Activated T-helper 17 cell treated with anti-CD3 and anti-CD28 coated beads, Interleukin-2, amount 50 U/mL, for 72 hours (primary cell): ENCODE measurements at regions not wholly inside any gene's neighbourhood (a gene's known extent, or its start where the extent isn't known, plus 50 kb on each side); places are given as distances from the start of the nearest gene placed in this dataset.
A peak's percentile ranks its signal among the peaks of the same experiment; 100 is the strongest.
"Not testable (repeated sequence)": the region's sequence is repeated elsewhere in the genome, so short reads cannot be mapped to it uniquely, and the experiment has no call there.

Experiments
- ATAC-seq: fragments of 150-1000 bp; cut with Tn5 transposase; replicated peaks from 2 replicates; pipeline ENCODE4 v1.10.0; 2021; ENCODE audit warnings: mild to moderate bottlenecking, moderate library complexity
- H3K27ac Mint-ChIP-seq: one replicate; pipeline ENCODE4 v1.8.0; 2022; ENCODE audit warnings: mixed read lengths
- H3K27me3 Mint-ChIP-seq: one replicate; pipeline ENCODE4 v1.8.0; 2022; ENCODE audit warnings: mixed read lengths
- H3K36me3 Mint-ChIP-seq: one replicate; pipeline ENCODE4 v1.8.0; 2022; ENCODE audit warnings: low read depth, mild to moderate bottlenecking, mixed read lengths
- H3K4me1 Mint-ChIP-seq: one replicate; pipeline ENCODE4 v1.8.0; 2022; ENCODE audit warnings: mixed read lengths
- H3K4me3 Mint-ChIP-seq: one replicate; pipeline ENCODE4 v1.8.0; 2022; ENCODE audit warnings: mild to moderate bottlenecking, mixed read lengths
- H3K9me3 Mint-ChIP-seq: one replicate; pipeline ENCODE4 v1.8.0; 2022; ENCODE audit warnings: mixed read lengths

DNA sequence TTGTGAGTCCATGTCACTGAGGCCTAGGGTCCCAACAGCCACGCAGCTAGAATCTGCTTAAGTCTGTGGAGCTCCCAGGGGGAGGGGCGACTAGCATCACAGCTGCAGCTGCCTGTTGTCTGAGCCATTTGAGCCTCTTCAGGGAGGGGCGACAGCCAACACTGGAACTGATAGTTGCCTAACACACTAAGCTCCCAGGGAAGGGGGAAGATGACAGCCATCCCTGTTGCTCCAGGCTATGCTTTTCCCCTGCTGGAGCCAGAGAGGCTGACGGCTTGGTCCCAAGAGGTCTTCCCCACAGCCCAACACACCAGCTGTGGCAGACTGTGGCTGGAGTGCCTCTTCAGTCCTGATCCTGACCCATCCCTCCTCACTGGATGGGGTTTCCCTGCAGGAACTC is 817.5 kb downstream of the NXPH1 start:
- H3K9me3 Mint-ChIP-seq: peaks cover 9% of the 10 kb centered on the region
- no peak overlapping the region for H3K4me3 Mint-ChIP-seq
- H3K4me1 Mint-ChIP-seq: no peaks in the 10 kb centered on the region
- no peaks in the 10 kb centered on the region for H3K27me3 Mint-ChIP-seq
- no peaks in the 10 kb centered on the region for H3K36me3 Mint-ChIP-seq
- no peak overlapping the region for H3K27ac Mint-ChIP-seq
- no peak for ATAC-seq

DNA sequence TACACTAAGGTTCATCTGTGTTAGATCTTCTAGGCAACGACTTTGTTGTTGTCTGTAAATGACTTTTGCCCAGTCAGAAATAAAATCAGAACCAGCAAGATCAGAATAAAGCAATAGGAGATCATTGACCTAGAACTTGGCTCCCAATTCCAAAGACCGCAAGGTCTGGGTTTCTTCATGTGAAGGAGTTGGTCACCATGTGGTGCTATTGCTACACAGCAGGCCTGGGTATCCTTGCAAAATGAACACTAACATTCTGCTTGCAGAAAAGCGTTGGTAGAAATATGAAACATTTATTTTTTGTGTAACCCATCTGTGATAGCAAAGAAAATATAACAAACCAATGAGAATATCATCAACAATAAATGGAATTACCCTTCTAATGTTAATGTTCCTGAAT is 831.0 kb downstream of the NXPH1 start:
- no peak overlapping the region for H3K4me3 Mint-ChIP-seq
- H3K27me3 Mint-ChIP-seq: no peaks in the 10 kb centered on the region
- H3K4me1 Mint-ChIP-seq: no peaks in the 10 kb centered on the region
- H3K9me3 Mint-ChIP-seq: peaks cover 13% of the 10 kb centered on the region
- no peak for ATAC-seq
- no peaks in the 10 kb centered on the region for H3K36me3 Mint-ChIP-seq
- no peak overlapping the region for H3K27ac Mint-ChIP-seq

DNA sequence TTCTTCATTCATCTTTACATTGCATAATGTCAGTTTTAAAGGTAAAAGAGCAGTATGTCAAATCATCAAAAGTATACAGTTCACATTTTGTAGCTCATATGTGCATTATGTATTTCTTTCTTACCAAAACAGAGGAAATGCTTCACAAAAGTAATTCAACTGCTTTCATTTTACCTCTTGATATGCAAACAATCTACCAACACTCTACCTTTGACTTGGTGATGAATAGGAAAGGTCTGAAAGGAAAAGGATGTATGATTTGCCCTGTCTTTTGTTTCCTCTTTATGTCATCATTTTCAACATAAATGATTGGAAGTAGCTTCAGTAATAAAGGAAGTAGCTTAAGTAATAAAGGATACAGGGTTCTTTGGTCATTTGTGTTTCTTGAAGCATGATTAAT is 846.7 kb downstream of the NXPH1 start:
- ATAC-seq: no peak
- Mint-ChIP-seq H3K36me3 (no peaks in the 10 kb centered on the region), H3K9me3 (peaks cover 3% of the 10 kb centered on the region), H3K4me3 (no peak overlapping the region), H3K27ac (no peak overlapping the region), H3K4me1 (no peaks in the 10 kb centered on the region), H3K27me3 (no peaks in the 10 kb centered on the region)

DNA sequence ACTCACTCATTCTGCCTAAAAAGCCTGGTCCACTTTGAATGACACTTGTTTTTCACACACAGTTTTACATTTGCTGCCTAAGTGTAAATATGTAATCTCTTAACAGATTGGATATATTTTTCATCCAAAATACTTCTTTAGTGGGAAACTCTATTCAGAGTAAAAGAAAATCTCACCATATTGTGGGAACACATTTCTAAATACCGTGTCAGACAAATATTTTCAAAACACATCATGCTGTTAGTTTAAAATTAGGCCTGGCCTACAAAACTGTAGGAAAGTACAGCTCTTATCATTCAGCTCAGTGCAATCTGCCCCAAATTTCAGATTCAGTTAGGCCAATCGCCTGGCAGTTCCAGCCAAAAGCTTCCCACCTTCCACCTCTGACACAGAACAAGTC is 849.8 kb downstream of the NXPH1 start:
- Mint-ChIP-seq H3K4me1 (no peaks in the 10 kb centered on the region), H3K27ac (no peak overlapping the region), H3K36me3 (no peaks in the 10 kb centered on the region), H3K4me3 (no peak overlapping the region), H3K9me3 (peaks cover 3% of the 10 kb centered on the region), H3K27me3 (no peaks in the 10 kb centered on the region)
- ATAC-seq: no peak

DNA sequence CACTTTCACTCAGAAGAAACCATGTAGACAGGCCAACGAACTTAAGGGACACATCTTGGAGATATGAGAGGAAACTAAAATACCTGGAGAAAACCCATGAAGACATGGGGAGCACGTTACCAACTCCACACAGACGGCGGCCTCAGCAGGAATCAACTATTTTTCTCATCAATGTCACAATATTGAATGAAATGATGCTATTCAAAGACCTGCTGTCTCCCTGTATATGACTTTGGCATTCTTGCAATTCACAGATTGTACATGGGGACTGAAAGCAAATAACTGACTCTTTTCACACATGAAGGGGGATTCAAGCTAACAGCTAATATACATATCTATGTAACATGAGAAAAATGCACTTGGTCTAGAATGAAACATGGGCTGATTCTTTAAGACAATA is 869.0 kb downstream of the NXPH1 start:
- H3K4me3 Mint-ChIP-seq: no peak overlapping the region
- no peaks in the 10 kb centered on the region for H3K36me3 Mint-ChIP-seq
- ATAC-seq: no peak
- H3K27me3 Mint-ChIP-seq: no peaks in the 10 kb centered on the region
- no peaks in the 10 kb centered on the region for H3K4me1 Mint-ChIP-seq
- H3K9me3 Mint-ChIP-seq: peaks cover 6% of the 10 kb centered on the region
- no peak overlapping the region for H3K27ac Mint-ChIP-seq

DNA sequence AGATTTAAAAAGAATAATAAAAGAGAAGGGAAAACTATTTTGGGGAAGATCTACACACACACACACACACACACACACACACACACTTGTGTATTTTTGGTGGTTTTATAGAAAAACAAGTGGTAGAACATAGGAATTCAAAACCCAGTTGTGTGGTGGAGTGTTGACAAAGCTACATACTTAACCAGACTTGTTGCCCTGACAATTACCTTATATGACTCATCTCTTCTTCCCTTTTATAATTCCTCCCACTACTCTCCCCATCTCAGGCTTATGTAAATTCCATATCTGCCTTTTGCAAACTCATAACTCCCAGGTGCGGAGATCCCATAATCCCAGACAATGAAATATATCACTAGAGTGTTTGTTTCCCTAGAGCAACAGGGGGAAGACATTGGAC is 873.7 kb downstream of the NXPH1 start:
- no peaks in the 10 kb centered on the region for H3K4me1 Mint-ChIP-seq
- H3K27ac Mint-ChIP-seq: no peak overlapping the region
- no peak overlapping the region for H3K4me3 Mint-ChIP-seq
- H3K36me3 Mint-ChIP-seq: no peaks in the 10 kb centered on the region
- ATAC-seq: no peak
- H3K9me3 Mint-ChIP-seq: peaks cover 6% of the 10 kb centered on the region
- H3K27me3 Mint-ChIP-seq: no peaks in the 10 kb centered on the region

DNA sequence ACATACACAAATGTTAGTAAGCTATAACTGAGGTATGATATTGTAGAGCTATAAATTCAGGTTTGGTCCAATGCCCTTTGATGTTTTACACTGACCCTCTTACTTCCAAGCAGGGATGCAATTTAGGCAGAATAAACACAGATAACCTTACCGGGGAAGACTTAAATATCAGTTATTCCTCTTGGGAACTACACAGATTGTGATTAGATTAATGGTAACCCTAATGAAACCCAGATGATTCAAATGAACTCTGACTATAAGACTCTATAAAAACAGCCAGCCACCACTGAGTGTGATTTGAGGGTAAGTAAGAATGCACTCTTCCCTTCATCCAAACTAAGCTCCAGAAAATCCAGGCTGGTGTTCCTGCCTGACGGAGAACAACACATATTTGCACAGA is 891.1 kb downstream of the NXPH1 start:
- H3K36me3 Mint-ChIP-seq: no peaks in the 10 kb centered on the region
- ATAC-seq: no peak
- H3K4me3 Mint-ChIP-seq: no peak overlapping the region
- H3K9me3 Mint-ChIP-seq: peaks cover 20% of the 10 kb centered on the region
- no peaks in the 10 kb centered on the region for H3K27me3 Mint-ChIP-seq
- H3K4me1 Mint-ChIP-seq: no peaks in the 10 kb centered on the region
- H3K27ac Mint-ChIP-seq: no peak overlapping the region

DNA sequence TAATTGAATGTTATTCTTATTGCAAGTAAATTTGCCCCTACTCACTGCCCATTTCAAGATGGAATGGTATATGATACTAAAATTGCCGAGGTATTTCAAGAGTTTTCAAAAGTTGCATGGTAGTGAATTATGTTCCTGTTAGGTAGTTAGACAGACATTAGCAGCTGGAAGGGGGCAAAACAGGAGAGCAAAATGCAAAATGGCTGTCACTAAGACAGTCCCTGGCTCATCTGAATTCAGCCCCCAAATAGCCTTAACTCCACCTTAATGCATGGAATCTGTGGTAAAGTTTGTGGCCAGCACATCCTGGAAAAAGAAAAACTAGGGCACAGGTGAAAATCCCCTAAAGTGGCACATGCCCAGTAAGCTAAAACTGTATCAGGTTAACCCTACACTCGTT is 894.9 kb downstream of the NXPH1 start:
- Mint-ChIP-seq H3K27ac (no peak overlapping the region), H3K4me1 (no peaks in the 10 kb centered on the region), H3K36me3 (no peaks in the 10 kb centered on the region), H3K9me3 (peaks cover 13% of the 10 kb centered on the region), H3K4me3 (no peak overlapping the region), H3K27me3 (no peaks in the 10 kb centered on the region)
- ATAC-seq: no peak

DNA sequence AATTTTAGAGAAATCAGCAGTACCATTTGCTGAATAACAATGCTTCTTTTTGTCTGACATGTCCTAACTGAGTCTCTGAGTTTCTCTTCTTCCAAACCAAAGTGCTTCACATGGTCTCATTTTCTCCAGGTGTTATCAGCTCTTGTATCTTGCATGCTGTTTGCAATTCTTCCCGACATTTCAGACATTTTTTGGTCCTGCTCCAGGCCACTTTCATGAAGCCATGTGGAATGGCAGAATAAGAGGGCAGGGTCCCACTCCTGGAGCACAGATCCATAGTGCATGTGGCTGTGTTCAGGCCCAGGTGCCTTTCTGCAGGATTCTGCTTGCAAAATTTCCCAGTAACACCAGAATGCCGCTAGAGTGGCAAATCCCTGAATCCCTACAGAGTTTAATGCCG is 916.2 kb downstream of the NXPH1 start:
- Mint-ChIP-seq H3K36me3 (no peaks in the 10 kb centered on the region), H3K27ac (no peak overlapping the region), H3K27me3 (no peaks in the 10 kb centered on the region), H3K4me1 (no peaks in the 10 kb centered on the region), H3K9me3 (peaks cover 14% of the 10 kb centered on the region), H3K4me3 (no peak overlapping the region)
- ATAC-seq: no peak

DNA sequence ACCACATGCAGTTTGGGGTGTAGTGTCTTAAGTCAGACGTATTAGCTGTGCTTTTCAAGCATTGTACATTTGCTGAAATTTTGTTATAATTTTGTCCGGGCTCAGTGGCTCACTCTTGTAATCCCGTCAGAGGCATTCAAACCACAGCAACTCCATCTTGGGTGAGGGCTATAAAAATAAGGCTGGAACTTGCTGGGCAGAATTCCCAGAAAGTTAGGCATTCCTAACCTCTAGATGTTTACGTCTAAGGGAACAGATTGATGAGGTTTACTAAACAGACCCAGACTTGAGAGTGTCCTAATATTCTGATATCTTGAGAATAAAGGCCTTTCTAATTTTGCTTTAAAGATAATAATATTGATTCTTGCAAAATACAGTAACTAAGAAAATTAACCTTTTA is 957.8 kb downstream of the NXPH1 start:
- no peaks in the 10 kb centered on the region for H3K4me1 Mint-ChIP-seq
- no peak overlapping the region for H3K4me3 Mint-ChIP-seq
- ATAC-seq: no peak
- no peaks in the 10 kb centered on the region for H3K27me3 Mint-ChIP-seq
- no peak overlapping the region for H3K27ac Mint-ChIP-seq
- H3K9me3 Mint-ChIP-seq: peaks cover 9% of the 10 kb centered on the region
- no peaks in the 10 kb centered on the region for H3K36me3 Mint-ChIP-seq

DNA sequence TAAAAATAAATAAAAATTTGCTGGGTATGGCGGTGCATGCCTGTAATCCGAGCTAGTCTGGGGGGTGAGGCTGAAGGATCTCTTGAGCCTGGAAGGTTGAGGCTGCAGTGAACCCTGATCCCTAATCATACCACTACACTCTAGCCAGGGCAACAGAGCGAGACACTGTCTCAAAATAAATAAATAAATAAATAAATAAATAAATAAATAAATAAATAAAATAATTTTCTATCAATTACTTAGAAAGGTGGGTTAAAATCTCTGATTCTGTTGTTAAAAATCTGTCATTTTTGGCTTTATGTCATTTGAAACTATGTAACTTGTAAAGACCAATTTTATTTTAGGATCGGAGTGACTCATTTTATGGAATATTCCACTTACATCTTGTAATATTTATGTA is 958.6 kb downstream of the NXPH1 start:
- Mint-ChIP-seq H3K27me3 (no peaks in the 10 kb centered on the region), H3K4me3 (no peak overlapping the region), H3K4me1 (no peaks in the 10 kb centered on the region), H3K27ac (no peak overlapping the region), H3K36me3 (no peaks in the 10 kb centered on the region), H3K9me3 (peaks cover 9% of the 10 kb centered on the region)
- no peak for ATAC-seq

DNA sequence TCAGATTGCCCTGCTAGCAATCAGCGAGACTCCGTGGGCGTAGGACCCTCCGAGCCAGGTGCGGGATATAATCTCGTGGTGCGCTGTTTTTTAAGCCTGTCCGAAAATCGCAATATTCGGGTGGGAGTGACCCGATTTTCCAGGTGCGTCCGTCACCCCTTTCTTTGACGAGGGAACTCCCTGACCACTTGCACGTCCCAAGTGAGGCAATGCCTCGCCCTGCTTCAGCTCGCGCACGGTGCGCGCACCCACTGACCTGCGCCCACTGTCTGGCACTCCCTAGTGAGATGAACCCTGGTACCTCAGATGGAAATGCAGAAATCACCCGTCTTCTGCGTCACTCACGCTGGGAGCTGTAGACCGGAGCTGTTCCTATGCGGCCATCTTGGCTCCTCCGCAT is 971.0 kb downstream of the NXPH1 start:
- not testable (repeated sequence) for H3K27ac Mint-ChIP-seq, H3K4me3 Mint-ChIP-seq, H3K4me1 Mint-ChIP-seq, H3K36me3 Mint-ChIP-seq, H3K9me3 Mint-ChIP-seq, H3K27me3 Mint-ChIP-seq, ATAC-seq

DNA sequence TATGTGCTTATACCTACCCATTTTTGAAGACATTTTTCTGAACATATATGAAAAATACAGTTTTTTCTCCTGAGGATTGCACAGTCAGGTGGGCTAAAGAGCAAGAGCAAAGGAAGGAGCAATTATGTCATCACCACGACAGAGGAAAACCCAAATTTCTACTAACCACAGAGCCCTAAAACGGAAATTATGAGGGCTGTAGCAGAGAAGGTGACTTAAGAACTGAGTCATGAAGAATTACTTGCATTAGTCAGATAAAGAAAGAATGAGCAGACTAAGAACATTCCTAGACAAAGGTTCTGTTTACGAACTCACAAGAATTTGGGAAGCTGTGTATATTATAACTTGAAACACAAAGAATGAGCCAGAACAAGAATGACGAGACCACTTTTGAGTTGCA is 974.4 kb downstream of the NXPH1 start:
- Mint-ChIP-seq H3K36me3 (no peaks in the 10 kb centered on the region), H3K4me3 (no peak overlapping the region), H3K27ac (no peak overlapping the region), H3K4me1 (no peaks in the 10 kb centered on the region), H3K9me3 (peaks cover 9% of the 10 kb centered on the region), H3K27me3 (no peaks in the 10 kb centered on the region)
- ATAC-seq: no peak

DNA sequence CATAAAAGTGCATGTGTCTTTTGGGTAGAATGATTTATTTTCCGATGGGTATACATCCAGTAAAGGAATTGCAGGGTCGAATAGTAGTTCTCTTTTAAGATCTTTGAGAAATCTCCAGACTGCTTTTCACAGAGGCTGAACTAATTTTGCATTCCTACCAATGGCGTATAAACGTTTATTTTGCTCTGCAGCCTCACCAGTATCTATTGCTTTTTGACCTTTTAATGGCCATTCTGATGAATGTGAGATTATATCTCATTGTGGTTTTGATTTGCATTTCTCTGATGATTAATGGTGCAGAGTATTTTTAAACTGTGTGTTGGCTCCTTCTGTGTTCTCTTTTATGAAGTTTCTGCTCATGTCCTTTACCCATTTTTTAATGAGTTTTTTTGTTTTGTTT is 1020.1 kb downstream of the NXPH1 start:
- Mint-ChIP-seq H3K4me3 (no peak overlapping the region), H3K27me3 (no peaks in the 10 kb centered on the region), H3K9me3 (peaks cover 8% of the 10 kb centered on the region), H3K27ac (no peak overlapping the region), H3K36me3 (no peaks in the 10 kb centered on the region), H3K4me1 (no peaks in the 10 kb centered on the region)
- no peak for ATAC-seq

DNA sequence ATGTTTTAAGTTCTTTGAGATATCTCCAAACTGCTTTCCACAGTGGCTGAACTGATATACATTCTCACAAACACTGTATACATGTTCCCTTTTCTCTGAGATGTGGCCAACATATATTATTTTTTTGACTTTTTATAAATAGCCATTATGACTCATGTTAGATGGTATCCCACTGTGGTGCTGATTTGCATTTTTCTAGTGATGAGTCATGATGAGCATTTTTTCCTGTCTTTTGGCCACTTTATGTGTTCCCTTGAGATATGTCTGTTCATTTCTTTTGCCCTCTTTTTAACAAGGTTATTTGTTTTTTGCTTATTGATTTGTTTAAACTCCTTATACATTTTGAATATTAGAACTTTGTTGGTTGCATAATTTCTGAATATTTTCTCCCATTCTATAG is 1055.1 kb downstream of the NXPH1 start:
- Mint-ChIP-seq H3K4me3 (no peak overlapping the region), H3K4me1 (no peaks in the 10 kb centered on the region), H3K9me3 (peaks cover 17% of the 10 kb centered on the region), H3K27ac (no peak overlapping the region), H3K27me3 (no peaks in the 10 kb centered on the region), H3K36me3 (no peaks in the 10 kb centered on the region)
- peak; percentile 12 for ATAC-seq

DNA sequence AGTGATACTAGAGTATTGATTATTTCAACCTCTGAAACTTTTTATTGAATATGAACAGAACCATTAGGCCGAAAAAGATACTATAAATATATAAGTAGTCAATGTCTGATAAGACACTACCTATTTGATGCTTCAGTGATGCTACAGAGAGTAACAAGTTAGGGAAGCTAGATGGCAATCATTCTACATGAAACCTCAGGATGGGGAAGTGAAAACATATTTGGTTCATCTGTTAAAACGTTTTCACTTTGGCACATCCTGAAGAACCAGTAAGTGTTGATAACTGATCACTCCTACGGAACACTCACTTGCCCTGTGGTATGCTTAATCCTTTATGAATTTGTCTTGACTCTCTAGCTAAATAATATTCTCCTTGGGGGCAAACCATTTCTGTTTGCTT is 1064.9 kb downstream of the NXPH1 start:
- H3K27me3 Mint-ChIP-seq: no peaks in the 10 kb centered on the region
- no peaks in the 10 kb centered on the region for H3K36me3 Mint-ChIP-seq
- no peak for ATAC-seq
- H3K9me3 Mint-ChIP-seq: peaks cover 13% of the 10 kb centered on the region
- H3K4me3 Mint-ChIP-seq: no peak overlapping the region
- no peaks in the 10 kb centered on the region for H3K4me1 Mint-ChIP-seq
- H3K27ac Mint-ChIP-seq: no peak overlapping the region
